HFFc6 (cell line): ENCODE measurements at regions not wholly inside any gene's neighbourhood (a gene's known extent, or its start where the extent isn't known, plus 50 kb on each side); places are given as distances from the start of the nearest gene placed in this dataset.
"Not testable (repeated sequence)": the region's sequence is repeated elsewhere in the genome, so short reads cannot be mapped to it uniquely, and the experiment has no call there.

ENCODE experiments used
- DNase-seq: peaks from one replicate; pipeline ENCODE4 v3.0.0-alpha.2; 2018
- H3K27ac Mint-ChIP-seq: 2 replicates; pipeline ENCODE4 v1.8.0; 2020; ENCODE audit warnings: mild to moderate bottlenecking, mixed read lengths
- H3K27me3 Mint-ChIP-seq: 2 replicates; pipeline ENCODE4 v1.8.0; 2021; ENCODE audit warnings: mild to moderate bottlenecking, moderate library complexity, mixed read lengths; ENCODE audit not compliant: insufficient read depth
- H3K36me3 Mint-ChIP-seq: 2 replicates; pipeline ENCODE4 v1.8.0; 2021; ENCODE audit warnings: low read depth, mixed read lengths
- H3K4me1 Mint-ChIP-seq: 2 replicates; pipeline ENCODE4 v1.8.0; 2020; ENCODE audit warnings: low read depth, mixed read lengths
- H3K4me3 Mint-ChIP-seq: 2 replicates; pipeline ENCODE4 v1.8.0; 2020; ENCODE audit warnings: mild to moderate bottlenecking, moderate library complexity, mixed read lengths
- H3K9me3 Mint-ChIP-seq: 2 replicates; pipeline ENCODE4 v1.8.0; 2020; ENCODE audit warnings: mild to moderate bottlenecking, mixed read lengths
- TF ChIP-seq, protein P1 (sequence below): fragments of 200-600 bp; sonication (generic); IDR thresholded peaks from 2 replicates; pipeline ENCODE4 v1.5.0; 2021; ENCODE audit warnings: antibody characterized with exemption, mild to moderate bottlenecking

DNA sequence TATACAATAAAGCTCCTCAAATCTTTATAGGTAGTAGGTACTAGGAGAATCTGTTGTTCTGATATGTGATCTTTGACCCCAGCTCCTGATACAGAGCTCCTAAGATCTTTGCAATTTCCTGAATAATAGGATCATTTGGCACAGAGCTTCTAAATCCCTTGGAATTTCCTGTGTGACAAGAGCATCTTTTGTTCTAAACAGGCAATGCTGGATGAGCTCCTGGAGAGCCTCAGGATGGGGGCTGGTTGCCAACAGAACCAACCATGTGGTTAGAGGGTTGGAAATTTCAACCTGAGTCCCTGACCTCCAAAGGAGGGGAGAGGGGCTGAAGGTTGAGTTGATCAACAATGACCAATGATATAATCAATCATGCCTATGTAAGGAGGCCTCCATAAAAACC lies 629.0 kb downstream of the CCSER2 start:
- no peaks in the 10 kb centered on the region; the same call in 1 of the 2 replicates for H3K27me3 Mint-ChIP-seq
- no peak overlapping the region for H3K4me3 Mint-ChIP-seq
- DNase-seq: no peak
- H3K9me3 Mint-ChIP-seq: peaks cover 46% of the 10 kb centered on the region
- TF ChIP-seq, protein P1, sequence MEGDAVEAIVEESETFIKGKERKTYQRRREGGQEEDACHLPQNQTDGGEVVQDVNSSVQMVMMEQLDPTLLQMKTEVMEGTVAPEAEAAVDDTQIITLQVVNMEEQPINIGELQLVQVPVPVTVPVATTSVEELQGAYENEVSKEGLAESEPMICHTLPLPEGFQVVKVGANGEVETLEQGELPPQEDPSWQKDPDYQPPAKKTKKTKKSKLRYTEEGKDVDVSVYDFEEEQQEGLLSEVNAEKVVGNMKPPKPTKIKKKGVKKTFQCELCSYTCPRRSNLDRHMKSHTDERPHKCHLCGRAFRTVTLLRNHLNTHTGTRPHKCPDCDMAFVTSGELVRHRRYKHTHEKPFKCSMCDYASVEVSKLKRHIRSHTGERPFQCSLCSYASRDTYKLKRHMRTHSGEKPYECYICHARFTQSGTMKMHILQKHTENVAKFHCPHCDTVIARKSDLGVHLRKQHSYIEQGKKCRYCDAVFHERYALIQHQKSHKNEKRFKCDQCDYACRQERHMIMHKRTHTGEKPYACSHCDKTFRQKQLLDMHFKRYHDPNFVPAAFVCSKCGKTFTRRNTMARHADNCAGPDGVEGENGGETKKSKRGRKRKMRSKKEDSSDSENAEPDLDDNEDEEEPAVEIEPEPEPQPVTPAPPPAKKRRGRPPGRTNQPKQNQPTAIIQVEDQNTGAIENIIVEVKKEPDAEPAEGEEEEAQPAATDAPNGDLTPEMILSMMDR: no peak
- no peaks in the 10 kb centered on the region for H3K4me1 Mint-ChIP-seq
- no peaks in the 10 kb centered on the region for H3K36me3 Mint-ChIP-seq
- no peak overlapping the region for H3K27ac Mint-ChIP-seq

DNA sequence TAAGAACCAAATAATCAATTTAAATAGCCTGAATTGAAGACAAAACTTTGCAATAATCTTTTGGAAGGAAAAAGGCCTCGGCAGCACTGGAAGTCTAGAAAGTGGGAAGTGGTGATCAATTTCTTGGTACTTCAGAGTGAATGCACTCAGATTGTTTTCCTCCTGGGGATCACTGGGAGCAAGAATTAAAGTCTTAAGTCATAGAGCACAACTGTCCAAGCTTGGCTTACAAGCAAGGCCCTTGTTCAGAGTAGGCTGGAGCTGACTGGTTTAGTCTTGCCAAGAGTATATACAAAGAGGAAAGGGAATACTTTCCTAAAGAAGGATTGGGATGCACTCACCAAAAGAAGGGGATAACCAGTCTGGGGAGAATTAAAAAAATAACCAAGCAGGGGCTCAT lies 637.1 kb downstream of the CCSER2 start:
- DNase-seq: no peak
- Mint-ChIP-seq H3K27me3 (no peaks in the 10 kb centered on the region; the same call in 1 of the 2 replicates), H3K9me3 (peaks cover 35% of the 10 kb centered on the region), H3K4me3 (no peak overlapping the region), H3K36me3 (no peaks in the 10 kb centered on the region), H3K27ac (no peak overlapping the region), H3K4me1 (no peaks in the 10 kb centered on the region)
- TF ChIP-seq, protein P1: no peak

DNA sequence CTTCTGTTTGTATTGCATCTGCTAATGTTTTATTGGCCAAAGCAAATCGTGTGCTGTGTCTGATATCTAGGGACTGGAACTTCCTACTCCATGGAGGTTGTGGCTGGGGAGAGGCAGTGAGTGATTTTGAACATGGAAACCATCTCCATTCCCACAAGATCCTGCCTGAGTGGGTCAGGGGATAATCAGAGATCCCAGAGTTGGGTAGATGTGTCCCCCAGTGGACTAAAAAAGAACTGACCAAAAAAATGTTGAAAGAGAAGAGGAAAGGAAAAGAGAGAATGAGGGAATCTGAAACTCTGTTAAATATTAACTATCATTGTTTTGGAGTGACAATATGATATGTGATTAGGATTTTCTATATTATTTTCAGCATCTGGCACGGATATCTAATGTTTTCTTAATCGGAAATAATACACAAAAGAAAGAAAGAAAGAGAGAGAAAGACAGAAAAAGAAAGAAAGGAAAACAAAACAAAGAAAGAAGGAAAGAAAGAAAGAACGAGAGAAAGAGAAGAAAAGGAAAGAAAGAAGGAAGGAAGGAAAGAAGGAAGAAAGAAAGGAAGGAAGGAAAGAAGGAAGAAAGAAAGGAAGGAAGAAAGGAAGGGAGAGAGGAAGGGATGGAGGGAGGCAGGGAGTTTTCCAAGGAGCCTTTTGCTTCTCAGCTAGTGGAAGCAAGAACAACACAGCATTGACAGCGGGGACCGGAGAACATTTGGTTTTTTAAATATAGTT lies 638.5 kb downstream of the CCSER2 start:
- TF ChIP-seq, protein P1: no peak
- no peak overlapping the region for H3K4me3 Mint-ChIP-seq
- H3K9me3 Mint-ChIP-seq: peaks cover 33% of the 10 kb centered on the region
- no peak for DNase-seq
- H3K27ac Mint-ChIP-seq: no peak overlapping the region
- H3K4me1 Mint-ChIP-seq: no peaks in the 10 kb centered on the region
- no peaks in the 10 kb centered on the region for H3K36me3 Mint-ChIP-seq
- no peaks in the 10 kb centered on the region for H3K27me3 Mint-ChIP-seq

DNA sequence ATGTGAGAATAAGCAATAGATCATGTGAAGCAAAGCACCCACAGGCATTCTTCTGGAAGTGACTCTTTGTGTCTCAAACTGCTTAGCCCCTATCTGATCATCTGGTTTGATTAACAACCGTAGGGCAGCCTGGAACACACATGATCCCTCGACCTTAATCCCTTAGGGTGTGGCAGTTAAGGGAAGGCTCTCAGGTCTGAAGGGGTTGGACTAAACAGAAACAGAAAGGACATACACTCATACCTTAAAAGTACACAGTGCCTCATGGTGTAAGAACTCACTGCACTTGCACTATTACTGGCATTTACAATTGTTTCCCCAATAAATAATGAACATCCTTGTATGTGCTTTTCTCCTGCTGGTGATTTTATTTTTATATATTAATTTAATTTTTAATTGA lies 640.9 kb downstream of the CCSER2 start:
- H3K27ac Mint-ChIP-seq, H3K4me1 Mint-ChIP-seq, DNase-seq, H3K27me3 Mint-ChIP-seq, H3K36me3 Mint-ChIP-seq, H3K4me3 Mint-ChIP-seq: not testable (repeated sequence)
- H3K9me3 Mint-ChIP-seq: peaks cover 27% of the 10 kb centered on the region

DNA sequence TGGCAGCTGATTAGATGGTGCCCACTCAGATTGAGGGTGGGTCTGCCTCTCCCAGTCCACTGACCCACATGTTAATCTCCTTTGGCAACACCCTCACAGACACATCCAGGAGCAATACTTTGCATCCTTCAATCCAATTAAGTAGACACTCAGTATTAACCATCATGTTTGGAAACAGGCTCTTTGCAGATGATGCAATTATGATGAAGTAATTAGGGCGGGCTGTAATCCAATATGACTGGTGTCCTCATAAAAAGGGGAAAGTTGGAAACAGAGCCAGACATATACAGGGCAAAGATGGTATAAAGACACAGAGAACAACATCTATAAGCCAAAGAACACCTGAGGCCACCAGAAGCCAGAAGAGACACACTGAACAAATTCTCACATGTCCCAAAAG lies 658.6 kb downstream of the CCSER2 start:
- Mint-ChIP-seq H3K27ac (no peak overlapping the region), H3K27me3 (no peaks in the 10 kb centered on the region), H3K4me1 (no peaks in the 10 kb centered on the region), H3K9me3 (peaks cover 32% of the 10 kb centered on the region), H3K36me3 (no peaks in the 10 kb centered on the region; the same call in 1 of the 2 replicates), H3K4me3 (no peak overlapping the region)
- no peak for DNase-seq
- TF ChIP-seq, protein P1: no peak

DNA sequence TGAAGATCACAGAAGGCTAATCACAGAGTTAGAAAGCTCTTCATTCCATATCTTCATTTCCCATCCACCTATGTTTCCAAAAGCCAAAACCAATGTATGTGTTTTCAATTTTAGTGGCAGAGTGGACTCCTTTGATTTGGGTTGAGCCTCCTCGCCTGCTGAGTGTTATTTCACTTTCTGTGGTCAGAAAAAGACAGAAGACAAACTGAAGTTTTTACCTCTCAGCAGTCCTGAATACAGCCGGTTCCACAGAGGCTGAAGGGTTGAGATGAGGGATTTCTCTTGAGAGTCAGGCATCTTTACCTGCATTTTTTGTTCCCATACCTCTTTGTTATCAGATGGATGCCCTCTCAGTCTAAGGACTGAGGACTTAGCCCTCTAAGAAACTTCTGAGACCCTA lies 659.6 kb downstream of the CCSER2 start:
- no peak for DNase-seq
- peaks cover 25% of the 10 kb centered on the region for H3K9me3 Mint-ChIP-seq
- no peaks in the 10 kb centered on the region; the same call in 1 of the 2 replicates for H3K36me3 Mint-ChIP-seq
- no peaks in the 10 kb centered on the region for H3K27me3 Mint-ChIP-seq
- no peak overlapping the region for H3K4me3 Mint-ChIP-seq
- H3K27ac Mint-ChIP-seq: no peak overlapping the region
- TF ChIP-seq, protein P1: no peak
- H3K4me1 Mint-ChIP-seq: no peaks in the 10 kb centered on the region
